NT2/D1 (cell line): ENCODE measurements at regions not wholly inside any gene's neighbourhood (a gene's known extent, or its start where the extent isn't known, plus 50 kb on each side); places are given as distances from the start of the nearest gene placed in this dataset.

Source experiments
- SUZ12 ChIP-seq: IDR thresholded peaks from 2 replicates; pipeline ENCODE4 v1.6.1; 2011; ENCODE audit not compliant: insufficient read length, insufficient read depth; ENCODE audit errors: extremely low read depth
- YY1 ChIP-seq: IDR thresholded peaks from 2 replicates; pipeline ENCODE4 v1.6.1; 2011; ENCODE audit not compliant: insufficient read length, insufficient read depth
- ZNF274 ChIP-seq: IDR thresholded peaks from 2 replicates; pipeline ENCODE4 v1.6.1; 2011; ENCODE audit warnings: mild to moderate bottlenecking, low read depth, low read length

DNA sequence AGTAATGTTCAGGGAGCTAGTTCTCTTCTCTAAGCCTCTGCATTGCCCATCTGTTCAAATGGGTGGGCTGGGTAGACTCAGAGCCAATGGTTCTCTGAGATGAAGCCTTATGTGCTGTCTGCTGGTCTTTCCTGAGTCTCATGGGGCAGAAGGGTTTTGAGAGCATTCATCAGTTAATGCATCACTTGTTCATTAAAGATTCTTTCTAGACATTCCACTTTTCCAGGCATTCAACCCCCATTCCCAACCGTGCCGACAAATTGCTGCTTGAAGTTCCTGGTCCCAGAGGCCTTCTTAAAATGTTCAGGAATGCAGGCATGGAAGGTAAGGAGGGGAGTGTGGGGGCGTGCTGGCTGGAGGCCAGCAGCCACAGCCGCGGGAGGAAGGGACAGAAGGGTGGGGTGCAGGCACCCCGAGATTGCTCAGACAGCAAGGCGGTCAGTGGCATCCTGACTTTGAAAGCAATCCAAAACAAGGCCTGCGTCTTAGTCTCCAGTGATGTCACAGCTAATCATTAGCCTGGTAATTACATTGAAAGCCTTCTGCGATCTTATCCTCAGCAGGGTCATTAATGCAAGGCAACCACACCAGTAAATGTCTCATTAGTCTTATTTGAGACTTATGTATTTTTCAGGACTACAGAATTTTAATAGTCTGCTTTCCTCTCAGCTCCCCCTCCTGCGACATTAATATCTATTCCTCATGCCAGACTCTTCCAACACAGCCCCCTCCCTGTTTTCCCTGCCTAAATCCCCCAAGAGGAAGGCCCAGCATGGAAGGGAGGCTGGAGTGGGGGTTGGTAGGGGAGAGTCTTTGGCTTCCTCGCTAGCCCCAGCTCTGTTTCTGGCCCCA, 328.8 kb downstream of the MIAT start:
- TF ChIP-seq YY1 (no peak), ZNF274 (no peak), SUZ12 (no peak)
